CD14-positive monocyte (primary cell): ENCODE measurements at regions not wholly inside any gene's neighbourhood (a gene's known extent, or its start where the extent isn't known, plus 50 kb on each side); places are given as distances from the start of the nearest gene placed in this dataset.
"Not testable (repeated sequence)": the region's sequence is repeated elsewhere in the genome, so short reads cannot be mapped to it uniquely, and the experiment has no call there.

Experiments used
- DNase-seq, 3 donors: peaks; one replicate each; pipeline ENCODE4 v3.0.0-alpha.2; 2011 to 2022
- H2AFZ ChIP-seq: 2 replicates; pipeline ENCODE4 v1.6.0; 2012; ENCODE audit warnings: mild to moderate bottlenecking, low read depth, low read length, inconsistent platforms; ENCODE audit not compliant: insufficient read depth, poor library complexity, severe bottlenecking
- H3K27ac ChIP-seq, 2 donors: 1 replicate in 1 of 2; 2 replicates in 1 of 2; pipeline ENCODE4 v1.5.1; 2012 to 2013; ENCODE audit warnings: low read length in 2 of 2, control low read depth in 1 of 2, inconsistent platforms in 1 of 2, low read depth in 1 of 2, mild to moderate bottlenecking in 1 of 2
- H3K27me3 ChIP-seq, 2 donors: one replicate each; pipeline versions ENCODE4 v1.6.0 to v1.6.1; 2011 to 2013; ENCODE audit warnings: low read length in 2 of 2; ENCODE audit not compliant: control insufficient read depth in 2 of 2, insufficient read depth in 2 of 2
- H3K36me3 ChIP-seq, 2 donors: replicated peaks in 1 of 2; 1 replicate in 1 of 2; 2 replicates in 1 of 2; pipeline versions ENCODE4 v1.5.1 to v1.6.1; 2012 to 2013; ENCODE audit warnings: low read length in 2 of 2, control low read depth in 1 of 2, inconsistent platforms in 1 of 2, mild to moderate bottlenecking in 1 of 2; ENCODE audit not compliant: insufficient read depth in 2 of 2, control insufficient read depth in 1 of 2
- H3K4me1 ChIP-seq, 2 donors: 1 replicate in 1 of 2; 2 replicates in 1 of 2; pipeline versions ENCODE4 v1.5.1 to v1.6.1; 2012 to 2013; ENCODE audit warnings: low read length in 2 of 2, control low read depth in 1 of 2, inconsistent platforms in 1 of 2, mild to moderate bottlenecking in 1 of 2, moderate library complexity in 1 of 2; ENCODE audit not compliant: insufficient read depth in 2 of 2, control insufficient read depth in 1 of 2
- H3K4me2 ChIP-seq: replicated peaks from 2 replicates; pipeline ENCODE3; 2012; ENCODE audit warnings: low read length, moderate library complexity, mild to moderate bottlenecking; ENCODE audit not compliant: poor library complexity, severe bottlenecking; ENCODE audit errors: extremely low read depth
- H3K4me3 ChIP-seq, 3 experiments: fragments of 200-600 bp in 1 of 3; sonication (generic) in 1 of 3; replicated peaks in 1 of 3; 1 replicate in 2 of 3; 2 replicates in 1 of 3; pipeline ENCODE4 v1.5.1; 2011 to 2013; ENCODE audit warnings: low read length in 3 of 3, mild to moderate bottlenecking in 3 of 3, control low read depth in 2 of 3, low read depth in 2 of 3, inconsistent platforms in 1 of 3, moderate library complexity in 1 of 3
- H3K79me2 ChIP-seq: 2 replicates; pipeline ENCODE4 v1.6.0; 2012; ENCODE audit warnings: mild to moderate bottlenecking, control low read depth, inconsistent platforms, low read length, moderate library complexity; ENCODE audit not compliant: insufficient read depth
- H3K9ac ChIP-seq: 2 replicates; pipeline ENCODE4 v1.6.0; 2017; ENCODE audit warnings: low read length, mild to moderate bottlenecking; ENCODE audit not compliant: insufficient read depth, poor library complexity, severe bottlenecking
- H3K9me3 ChIP-seq, 2 donors: replicated peaks in 1 of 2; 1 replicate in 1 of 2; 2 replicates in 1 of 2; pipeline versions ENCODE4 v1.5.1 to v1.6.1; 2012 to 2013; ENCODE audit warnings: low read length in 2 of 2, control low read depth in 1 of 2; ENCODE audit not compliant: control insufficient read depth in 1 of 2, insufficient read depth in 1 of 2
- H4K20me1 ChIP-seq: 2 replicates; pipeline ENCODE4 v1.6.0; 2012; ENCODE audit warnings: mild to moderate bottlenecking, low read length, control low read depth, moderate library complexity; ENCODE audit not compliant: insufficient read depth
- H3K27ac Mint-ChIP-seq, 7 donors: one replicate each; pipeline ENCODE4 v1.8.0; 2020; ENCODE audit warnings: mild to moderate bottlenecking in 7 of 7, mixed read lengths in 7 of 7, moderate library complexity in 6 of 7, inconsistent platforms in 2 of 7
- H3K27me3 Mint-ChIP-seq, 3 donors: one replicate each; pipeline ENCODE4 v1.8.0; 2021 to 2022; ENCODE audit warnings: low read depth in 3 of 3, mild to moderate bottlenecking in 3 of 3, mixed read lengths in 3 of 3, moderate library complexity in 3 of 3, inconsistent platforms in 1 of 3
- H3K36me3 Mint-ChIP-seq, 2 donors: one replicate each; pipeline ENCODE4 v1.8.0; 2020; ENCODE audit warnings: mixed read lengths in 2 of 2, inconsistent platforms in 1 of 2, mild to moderate bottlenecking in 1 of 2
- H3K4me1 Mint-ChIP-seq: one replicate; pipeline ENCODE4 v1.8.0; 2020; ENCODE audit warnings: mild to moderate bottlenecking, mixed read lengths
- H3K4me3 Mint-ChIP-seq, 2 donors: one replicate each; pipeline ENCODE4 v1.8.0; 2020; ENCODE audit warnings: mild to moderate bottlenecking in 2 of 2, mixed read lengths in 2 of 2, moderate library complexity in 1 of 2
- H3K9me3 Mint-ChIP-seq, 7 donors: one replicate each; pipeline ENCODE4 v1.8.0; 2020 to 2022; ENCODE audit warnings: mixed read lengths in 7 of 7, mild to moderate bottlenecking in 6 of 7, moderate library complexity in 6 of 7, inconsistent platforms in 2 of 7
- CTCF ChIP-seq: fragments of 200-600 bp; IDR thresholded peaks from one replicate; pipeline ENCODE4 v1.8.0; 2022; ENCODE audit warnings: antibody characterized with exemption, mild to moderate bottlenecking
- WGBS: methylation state at CpG from one replicate; pipeline ENCODE4 v1.1.5; 2013; ENCODE audit warnings: missing lambda C conversion rate; ENCODE audit not compliant: insufficient coverage; 5-methylcytosine and 5-hydroxymethylcytosine counted together
- intact Hi-C, 2 donors: fragments of 100-400 bp; cut with micrococcal nuclease; formaldehyde crosslinking; loops; one replicate each; pipeline versions ENCODE4 v1.15.0 to v1.15.1; 2023

- H3K4me3 ChIP-seq, DNase-seq, H3K36me3 Mint-ChIP-seq, H3K27ac Mint-ChIP-seq, H4K20me1 ChIP-seq, H3K27ac ChIP-seq, intact Hi-C loops, H3K4me1 ChIP-seq, H3K79me2 ChIP-seq, H3K4me3 Mint-ChIP-seq, H3K27me3 ChIP-seq, H3K27me3 Mint-ChIP-seq, H3K36me3 ChIP-seq, H3K9me3 ChIP-seq, H3K9me3 Mint-ChIP-seq, H3K4me1 Mint-ChIP-seq, H2AFZ ChIP-seq, H3K9ac ChIP-seq, H3K4me2 ChIP-seq: not testable (repeated sequence)
- WGBS: no CpG with 5 or more reads among the region's 12 CpGs
Measured at GRCh38 chr16:16521239-16522002, 142.5 kb downstream of the NPIPA7 start.

GRCh38 chr16:16526998-16527397 lies 148.1 kb downstream of the NPIPA7 start:
- H3K4me1 Mint-ChIP-seq, intact Hi-C loops: not testable (repeated sequence)

GRCh38 chr16:16530744-16531143 lies 151.8 kb downstream of the NPIPA7 start:
- H3K36me3 Mint-ChIP-seq, H3K4me1 Mint-ChIP-seq, H3K4me1 ChIP-seq, H3K9me3 Mint-ChIP-seq, H3K9ac ChIP-seq, H3K4me2 ChIP-seq, H3K79me2 ChIP-seq, H3K9me3 ChIP-seq, H3K27me3 Mint-ChIP-seq, H4K20me1 ChIP-seq, H3K27me3 ChIP-seq, H3K36me3 ChIP-seq, DNase-seq, H3K27ac ChIP-seq, H3K4me3 Mint-ChIP-seq, intact Hi-C loops, H3K27ac Mint-ChIP-seq, H3K4me3 ChIP-seq, H2AFZ ChIP-seq: not testable (repeated sequence)
- peak; percentile 25 for TF ChIP-seq CTCF
- no CpG with 5 or more reads among the region's 5 CpGs for WGBS

More at GRCh38 chr16:16526998-16527397, 148.1 kb downstream of the NPIPA7 start:
- not testable (repeated sequence) for H3K4me3 Mint-ChIP-seq, H3K9ac ChIP-seq, H4K20me1 ChIP-seq, H3K27me3 Mint-ChIP-seq, H3K79me2 ChIP-seq, H3K4me1 ChIP-seq, H3K9me3 ChIP-seq, H3K27ac Mint-ChIP-seq, H3K9me3 Mint-ChIP-seq, H3K36me3 ChIP-seq, H3K4me3 ChIP-seq, DNase-seq, H3K27ac ChIP-seq, H3K4me2 ChIP-seq, H2AFZ ChIP-seq, H3K27me3 ChIP-seq, H3K36me3 Mint-ChIP-seq
- no CpG with 5 or more reads among the region's 13 CpGs for WGBS

- not testable (repeated sequence) for H3K4me3 Mint-ChIP-seq
Measured at GRCh38 chr16:16535565-16535964, 156.6 kb downstream of the NPIPA7 start.

More at GRCh38 chr16:16535565-16535964, 156.6 kb downstream of the NPIPA7 start:
- H4K20me1 ChIP-seq, H3K36me3 Mint-ChIP-seq, H3K4me3 ChIP-seq, H3K27me3 ChIP-seq, H3K9me3 Mint-ChIP-seq, H3K27ac ChIP-seq, H3K27ac Mint-ChIP-seq, H3K9me3 ChIP-seq, H3K4me2 ChIP-seq, intact Hi-C loops, H3K4me1 ChIP-seq, H3K27me3 Mint-ChIP-seq, H3K9ac ChIP-seq, H3K79me2 ChIP-seq, H2AFZ ChIP-seq, H3K4me1 Mint-ChIP-seq, H3K36me3 ChIP-seq, DNase-seq: not testable (repeated sequence)
- 100% methylated on average over 3 of the region's 4 CpGs for WGBS
